ENCODE measurements at regions not wholly inside any gene's neighbourhood (a gene's known extent, or its start where the extent isn't known, plus 50 kb on each side); places are given as distances from the start of the nearest gene placed in this dataset.

GRCh38 chr11:70568814-70569617 is 170.7 kb downstream of the CTTN start:
- Mint-ChIP-seq H3K27ac (no peak overlapping the region), H3K9me3 (ENCODE audit: low read depth) (no peaks in the 10 kb centered on the region), H3K27me3 (no peaks in the 10 kb centered on the region), H3K4me3 (ENCODE audit: low read depth) (no peak overlapping the region), H3K4me1 (ENCODE audit: low read depth) (no peaks in the 10 kb centered on the region), H3K36me3 (ENCODE audit: insufficient read depth) (no peaks in the 10 kb centered on the region)
- TF ChIP-seq CTCF (IDR thresholded peaks at IDR 0.05; ENCODE audit: unreplicated experiment), result no peak
- DNase-seq (ENCODE audit: low spot score, unreplicated experiment), result no peak

- no peak for DNase-seq (ENCODE audit: low spot score, unreplicated experiment)
- H3K4me3 Mint-ChIP-seq (ENCODE audit: low read depth), result no peak overlapping the region
- H3K36me3 Mint-ChIP-seq (ENCODE audit: insufficient read depth), result no peaks in the 10 kb centered on the region
- H3K4me1 Mint-ChIP-seq (ENCODE audit: low read depth), result no peaks in the 10 kb centered on the region
- H3K27ac Mint-ChIP-seq, result no peak overlapping the region
- no peaks in the 10 kb centered on the region for H3K9me3 Mint-ChIP-seq (ENCODE audit: low read depth)
- TF ChIP-seq CTCF (IDR thresholded peaks at IDR 0.05; ENCODE audit: unreplicated experiment), result no peak
- no peaks in the 10 kb centered on the region for H3K27me3 Mint-ChIP-seq
Observed at GRCh38 chr11:70569618-70569890, 171.2 kb downstream of the CTTN start.

- H3K4me3 Mint-ChIP-seq (ENCODE audit: low read depth), result no peak overlapping the region
- no peaks in the 10 kb centered on the region for H3K4me1 Mint-ChIP-seq (ENCODE audit: low read depth)
- H3K36me3 Mint-ChIP-seq (ENCODE audit: insufficient read depth), result no peaks in the 10 kb centered on the region
- no peak for DNase-seq (ENCODE audit: low spot score, unreplicated experiment)
- H3K27ac Mint-ChIP-seq, result no peak overlapping the region
- H3K9me3 Mint-ChIP-seq (ENCODE audit: low read depth), result no peaks in the 10 kb centered on the region
- TF ChIP-seq CTCF (IDR thresholded peaks at IDR 0.05; ENCODE audit: unreplicated experiment), result no peak
- H3K27me3 Mint-ChIP-seq, result no peaks in the 10 kb centered on the region
Observed at GRCh38 chr11:70569996-70570692, 171.8 kb downstream of the CTTN start.

GRCh38 chr11:70570693-70571395 is 172.5 kb downstream of the CTTN start:
- no peaks in the 10 kb centered on the region for H3K4me1 Mint-ChIP-seq (ENCODE audit: low read depth)
- no peak for TF ChIP-seq CTCF (IDR thresholded peaks at IDR 0.05; ENCODE audit: unreplicated experiment)

GRCh38 chr11:70572974-70573260 is 174.6 kb downstream of the CTTN start:
- no peaks in the 10 kb centered on the region for H3K9me3 Mint-ChIP-seq (ENCODE audit: low read depth)
- H3K36me3 Mint-ChIP-seq (ENCODE audit: insufficient read depth), result no peaks in the 10 kb centered on the region
- DNase-seq (ENCODE audit: low spot score, unreplicated experiment), result no peak
- no peak overlapping the region for H3K27ac Mint-ChIP-seq
- H3K4me1 Mint-ChIP-seq (ENCODE audit: low read depth), result no peaks in the 10 kb centered on the region
- TF ChIP-seq CTCF (IDR thresholded peaks at IDR 0.05; ENCODE audit: unreplicated experiment), result no peak
- no peak overlapping the region for H3K4me3 Mint-ChIP-seq (ENCODE audit: low read depth)
- H3K27me3 Mint-ChIP-seq, result no peaks in the 10 kb centered on the region

More at GRCh38 chr11:70570693-70571395, 172.5 kb downstream of the CTTN start:
- Mint-ChIP-seq H3K4me3 (ENCODE audit: low read depth) (no peak overlapping the region), H3K9me3 (ENCODE audit: low read depth) (no peaks in the 10 kb centered on the region), H3K27ac (no peak overlapping the region), H3K27me3 (no peaks in the 10 kb centered on the region), H3K36me3 (ENCODE audit: insufficient read depth) (no peaks in the 10 kb centered on the region)
- no peak for DNase-seq (ENCODE audit: low spot score, unreplicated experiment)
